ENCODE measurements at regions not wholly inside any gene's neighbourhood (a gene's known extent, or its start where the extent isn't known, plus 50 kb on each side); places are given as distances from the start of the nearest gene placed in this dataset.

DNA sequence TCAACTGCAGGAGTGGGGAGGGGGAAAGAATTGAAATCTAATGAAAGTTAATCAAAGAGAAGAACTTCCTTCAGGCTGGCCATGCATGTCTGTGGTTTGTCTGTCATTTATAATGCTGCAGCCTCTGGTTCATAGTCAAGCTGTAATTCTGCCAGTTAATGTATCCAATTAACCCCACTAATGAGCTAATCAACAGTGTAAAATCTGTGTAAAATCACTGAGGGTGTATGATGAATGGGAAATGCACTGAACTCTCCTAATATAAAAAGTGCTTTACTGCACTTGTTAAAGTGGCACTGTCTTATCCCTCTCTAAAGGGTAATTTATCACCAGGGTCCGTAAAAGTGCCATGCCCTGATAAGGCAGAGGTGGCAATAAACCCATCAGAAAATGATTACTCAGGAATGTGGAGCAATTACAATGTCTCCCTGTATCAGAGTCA lies 798.1 kb downstream of the PDHA2 start:
- WGBS, 2 experiments (ENCODE audit: extremely low coverage in 2 of 2, insufficient read length in 1 of 2), result no CpG with 5 or more reads among the region's 1 CpG
- Histone ChIP-seq H3K4me2 (ENCODE audit: low read depth, low read length) (no peak overlapping the region), H2BK120ac (ENCODE audit: low read depth, low read length) (no peak overlapping the region), H3K79me1 (ENCODE audit: low read depth in 1 of 2, low read length in 2 of 2) (no peaks in the 10 kb centered on the region), H3K36me3 (ENCODE audit: control insufficient read depth, insufficient read depth, low read length) (no peaks in the 10 kb centered on the region), H3K18ac (ENCODE audit: low read depth, low read length) (no peak overlapping the region), H2AK5ac (ENCODE audit: low read depth, low read length) (no peak overlapping the region), H2AK9ac (replicated peaks; ENCODE audit: low read depth, low read length, poor library complexity) (no peak overlapping the region), H3K27me3 (ENCODE audit: control insufficient read depth, insufficient read depth, low read length) (no peaks in the 10 kb centered on the region), H2BK5ac (ENCODE audit: low read depth, low read length, poor library complexity, severe bottlenecking) (no peak overlapping the region), H3K23ac (ENCODE audit: low read depth, low read length) (no peak overlapping the region), H3K4me3 (ENCODE audit: insufficient read depth, low read depth, low read length) (no peak overlapping the region), H4K91ac (ENCODE audit: insufficient read depth, low read depth, low read length) (no peak overlapping the region), H3K9me3 (ENCODE audit: control insufficient read depth, insufficient read depth, low read length) (0 out of 2 replicates have a peak, but pooled peaks cover 4% of the 10 kb centered on the region), H4K20me1 (ENCODE audit: insufficient read depth, low read length) (no peaks in the 10 kb centered on the region), H4K8ac (ENCODE audit: low read depth in 2 of 2, low read length in 2 of 2) (no peak overlapping the region), H2BK15ac (ENCODE audit: low read depth, low read length) (no peak overlapping the region), H3K4me1 (ENCODE audit: control insufficient read depth, insufficient read depth, low read length) (no peaks in the 10 kb centered on the region), H3K14ac (replicated peaks; ENCODE audit: low read depth, low read length) (no peak overlapping the region), H3K56ac (ENCODE audit: extremely low read depth, insufficient read depth, low read length) (no peak overlapping the region), H2BK20ac (ENCODE audit: low read depth, low read length) (no peak overlapping the region), H3K4ac (ENCODE audit: low read depth, low read length) (no peak overlapping the region), H3K27ac (ENCODE audit: insufficient read depth, low read length) (no peak overlapping the region), H3K9ac (ENCODE audit: low read depth, low read length) (no peak overlapping the region), H2AFZ (replicated peaks; ENCODE audit: low read length, poor library complexity) (no peak overlapping the region), H3K9me1 (ENCODE audit: insufficient read depth, low read length) (no peaks in the 10 kb centered on the region), H4K5ac (ENCODE audit: low read depth, low read length) (no peak overlapping the region)
- dilution Hi-C loops (cut with HindIII; ENCODE audit: low sequenced_read_pairs, unreplicated experiment) (no loop called here), intact Hi-C loops (cut with micrococcal nuclease) (no loop called here), in situ Hi-C loops (cut with MboI; ENCODE audit: low sequenced_read_pairs) (no loop called here)
- POLR2A ChIA-PET (ENCODE audit: unreplicated experiment), result no interaction called here
- DNase-seq (no peak), ATAC-seq (ENCODE audit: low read depth) (no peak)
- BruUV-seq (replicated peaks), result no TSS peak
- CTCF ChIA-PET, result no interaction called here
- no peak for TF ChIP-seq MXI1 (IDR thresholded peaks at IDR 0.05; ENCODE audit: borderline replicate concordance, low read depth, low read length)
- TF ChIP-seq RFX5 (IDR thresholded peaks at IDR 0.05; ENCODE audit: low read depth, low read length), result no peak
- TF ChIP-seq, protein P1, sequence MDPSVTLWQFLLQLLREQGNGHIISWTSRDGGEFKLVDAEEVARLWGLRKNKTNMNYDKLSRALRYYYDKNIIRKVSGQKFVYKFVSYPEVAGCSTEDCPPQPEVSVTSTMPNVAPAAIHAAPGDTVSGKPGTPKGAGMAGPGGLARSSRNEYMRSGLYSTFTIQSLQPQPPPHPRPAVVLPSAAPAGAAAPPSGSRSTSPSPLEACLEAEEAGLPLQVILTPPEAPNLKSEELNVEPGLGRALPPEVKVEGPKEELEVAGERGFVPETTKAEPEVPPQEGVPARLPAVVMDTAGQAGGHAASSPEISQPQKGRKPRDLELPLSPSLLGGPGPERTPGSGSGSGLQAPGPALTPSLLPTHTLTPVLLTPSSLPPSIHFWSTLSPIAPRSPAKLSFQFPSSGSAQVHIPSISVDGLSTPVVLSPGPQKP (IDR thresholded peaks at IDR 0.05; ENCODE audit: borderline replicate concordance, low read depth, low read length), result no peak
- TF ChIP-seq CEBPB (IDR thresholded peaks at IDR 0.05; ENCODE audit: low read depth, low read length), result no peak
- no peak for TF ChIP-seq BHLHE40 (IDR thresholded peaks at IDR 0.05; ENCODE audit: low read depth, low read length)
- TF ChIP-seq MAZ (IDR thresholded peaks at IDR 0.05; ENCODE audit: borderline replicate concordance, low read depth, low read length), result no peak
- TF ChIP-seq NFE2L2 (IDR thresholded peaks at IDR 0.05; ENCODE audit: low read depth, low read length), result no peak
- TF ChIP-seq FOS (IDR thresholded peaks at IDR 0.05; ENCODE audit: low read depth, low read length), result no peak
- no peak for TF ChIP-seq CHD1 (IDR thresholded peaks at IDR 0.05; ENCODE audit: low read depth, low read length)
